LNCAP (cell line): ENCODE measurements at regions not wholly inside any gene's neighbourhood (a gene's known extent, or its start where the extent isn't known, plus 50 kb on each side); places are given as distances from the start of the nearest gene placed in this dataset.

Experiments
- CTCF ChIP-seq: fragments of 450-650 bp; IDR thresholded peaks from 2 replicates; pipeline ENCODE4 v1.5.1; 2017; ENCODE audit warnings: mild to moderate bottlenecking

- peak; percentile 59 for TF ChIP-seq CTCF
Observed at GRCh38 chr16:54633943-54634362, 296.7 kb upstream of the IRX5 start.

GRCh38 chr16:54632322-54633220 lies 298.1 kb upstream of the IRX5 start:
- TF ChIP-seq CTCF, result no peak

- no peak for TF ChIP-seq CTCF
Observed at GRCh38 chr16:54631782-54632181, 298.9 kb upstream of the IRX5 start.

GRCh38 chr16:54630284-54630967 lies 300.2 kb upstream of the IRX5 start:
- no peak for TF ChIP-seq CTCF

GRCh38 chr16:54628796-54629625 lies 301.7 kb upstream of the IRX5 start:
- no peak for TF ChIP-seq CTCF

- no peak for TF ChIP-seq CTCF
Observed at GRCh38 chr16:54627616-54628015, 303.0 kb upstream of the IRX5 start.

GRCh38 chr16:54623636-54624035 lies 307.0 kb upstream of the IRX5 start:
- TF ChIP-seq CTCF, result no peak
